Stimulated activated CD4-positive, alpha-beta T cell treated with anti-CD3 and anti-CD28 coated beads, Interleukin-4, amount 100 ng/mL, for 48 hours (primary cell): ENCODE measurements at regions not wholly inside any gene's neighbourhood (a gene's known extent, or its start where the extent isn't known, plus 50 kb on each side); places are given as distances from the start of the nearest gene placed in this dataset.

ENCODE experiments used
- DNase-seq, 2 donors: peaks; one replicate each; pipeline ENCODE4 v3.0.0-alpha.2; 2020; ENCODE audit warnings: low read depth in 2 of 2

GRCh38 chr13:72456486-72456885 lies 270.9 kb downstream of the MZT1 start:
- no peak for DNase-seq

- no peak for DNase-seq
These were observed 274.3 kb downstream of the MZT1 start for GRCh38 chr13:72453161-72453560.

- DNase-seq: no peak
These were observed 279.3 kb downstream of the MZT1 start for GRCh38 chr13:72448082-72448481.

GRCh38 chr13:72444999-72445398 lies 282.4 kb downstream of the MZT1 start:
- DNase-seq: no peak

GRCh38 chr13:72437458-72437857 lies 290.0 kb downstream of the MZT1 start:
- DNase-seq: no peak

GRCh38 chr13:72435251-72435650 lies 292.2 kb downstream of the MZT1 start:
- DNase-seq: no peak

- no peak for DNase-seq
These were observed 295.3 kb downstream of the MZT1 start for GRCh38 chr13:72431981-72432682.

- DNase-seq: no peak
These were observed 296.5 kb downstream of the MZT1 start for GRCh38 chr13:72430923-72431322.

GRCh38 chr13:72427757-72428528 lies 299.5 kb downstream of the MZT1 start:
- DNase-seq: no peak

- no peak for DNase-seq
These were observed 303.4 kb downstream of the MZT1 start for GRCh38 chr13:72424059-72424458.

- DNase-seq: no peak
These were observed 311.6 kb downstream of the MZT1 start for GRCh38 chr13:72415817-72416216.

GRCh38 chr13:72412481-72412880 lies 314.9 kb downstream of the MZT1 start:
- DNase-seq: no peak

- no peak for DNase-seq
These were observed 322.0 kb downstream of the MZT1 start for GRCh38 chr13:72405441-72405840.

GRCh38 chr13:72403396-72404010 lies 323.9 kb downstream of the MZT1 start:
- DNase-seq: no peak

GRCh38 chr13:72400856-72401255 lies 326.6 kb downstream of the MZT1 start:
- no peak for DNase-seq

GRCh38 chr13:72399351-72399750 lies 328.1 kb downstream of the MZT1 start:
- no peak for DNase-seq

- DNase-seq: no peak
These were observed 330.2 kb downstream of the MZT1 start for GRCh38 chr13:72397265-72397664.

GRCh38 chr13:72390909-72391308 lies 336.5 kb downstream of the MZT1 start:
- no peak for DNase-seq

- DNase-seq: no peak
These were observed 341.2 kb downstream of the MZT1 start for GRCh38 chr13:72386138-72386684.

- no peak for DNase-seq
These were observed 342.6 kb downstream of the MZT1 start for GRCh38 chr13:72384879-72385278.

- DNase-seq: no peak
These were observed 343.1 kb downstream of the MZT1 start for GRCh38 chr13:72384186-72384823.

- no peak for DNase-seq
These were observed 343.8 kb downstream of the MZT1 start for GRCh38 chr13:72383646-72384045.
